ENCODE measurements at regions not wholly inside any gene's neighbourhood (a gene's known extent, or its start where the extent isn't known, plus 50 kb on each side); places are given as distances from the start of the nearest gene placed in this dataset.

- TF ChIP-seq CTCF (IDR thresholded peaks at IDR 0.05; ENCODE audit: insufficient read depth, low read length), result no peak
- no peak for TF ChIP-seq POLR2AphosphoS5 (IDR thresholded peaks at IDR 0.05; ENCODE audit: low read depth)
- no peak for TF ChIP-seq SPI1 (IDR thresholded peaks at IDR 0.05; ENCODE audit: borderline replicate concordance, low read depth)
- no peak for TF ChIP-seq GABPA (IDR thresholded peaks at IDR 0.05; ENCODE audit: low read depth)
Measured at GRCh38 chr2:226584518-226585055, 215.0 kb downstream of the IRS1 start.
